Hematopoietic multipotent progenitor cell treated with erythropoietin and hydrocortisone succinate and interleukin-3 and kit ligand, for 17 days (in vitro differentiated cells): ENCODE measurements at regions not wholly inside any gene's neighbourhood (a gene's known extent, or its start where the extent isn't known, plus 50 kb on each side); places are given as distances from the start of the nearest gene placed in this dataset.
"Not testable (repeated sequence)": the region's sequence is repeated elsewhere in the genome, so short reads cannot be mapped to it uniquely, and the experiment has no call there.

Experiments used
- DNase-seq: peaks from one replicate; pipeline ENCODE4 v3.0.0-alpha.2; 2015; ENCODE audit warnings: low spot score

DNA sequence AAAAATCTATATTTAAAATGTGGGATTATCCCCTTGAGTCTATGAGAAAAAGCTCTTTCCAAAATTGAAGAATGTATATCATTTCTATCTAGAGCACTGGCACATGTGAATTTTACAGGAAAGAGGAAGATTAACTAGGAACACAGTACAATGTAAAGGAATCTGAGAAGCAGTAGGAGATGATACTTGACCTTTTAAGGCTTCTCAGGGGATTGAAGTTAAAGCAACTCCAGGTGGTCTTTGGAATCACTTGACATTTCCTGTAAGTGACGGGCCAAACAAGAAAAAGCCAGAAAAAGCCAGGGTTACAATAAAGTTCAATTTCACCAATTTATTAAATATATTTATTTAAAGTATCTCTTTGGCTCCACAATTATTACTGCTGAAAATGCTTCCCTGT, 1373.9 kb downstream of the OLFM4 start:
- no peak for DNase-seq

DNA sequence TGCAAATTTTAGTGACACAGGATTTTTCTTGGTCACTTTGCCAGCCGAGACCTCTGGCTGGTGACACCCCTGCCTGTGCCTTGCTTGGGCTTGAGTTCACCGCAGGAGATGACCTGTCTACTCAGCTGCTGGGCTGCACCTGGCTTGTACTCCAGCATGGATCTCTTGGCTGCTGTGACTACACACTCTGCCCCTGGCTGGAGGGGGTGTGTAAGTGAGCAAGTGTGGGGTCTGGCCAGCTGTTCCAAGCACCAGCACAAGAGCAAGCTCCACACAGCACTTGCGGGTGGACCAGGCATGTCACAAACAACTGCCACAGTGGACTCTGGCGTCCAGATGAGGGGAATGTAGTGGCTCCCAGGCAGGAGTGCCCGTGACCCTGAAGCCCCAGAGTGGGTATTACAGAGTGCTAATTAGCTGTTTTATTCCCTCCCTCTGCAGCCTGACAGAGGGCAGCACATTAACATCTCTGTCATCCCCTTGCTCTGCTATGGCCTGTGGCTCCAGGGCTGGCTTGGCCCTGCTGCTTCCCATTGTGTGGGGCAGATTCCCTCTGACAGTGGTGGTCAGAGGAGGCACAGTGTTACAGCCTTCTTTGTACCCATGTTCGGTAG, 1387.2 kb downstream of the OLFM4 start:
- DNase-seq, result no peak

- DNase-seq, result not testable (repeated sequence)
Observed at GRCh38 chr13:54422946-54423345, 1394.3 kb downstream of the OLFM4 start.

DNA sequence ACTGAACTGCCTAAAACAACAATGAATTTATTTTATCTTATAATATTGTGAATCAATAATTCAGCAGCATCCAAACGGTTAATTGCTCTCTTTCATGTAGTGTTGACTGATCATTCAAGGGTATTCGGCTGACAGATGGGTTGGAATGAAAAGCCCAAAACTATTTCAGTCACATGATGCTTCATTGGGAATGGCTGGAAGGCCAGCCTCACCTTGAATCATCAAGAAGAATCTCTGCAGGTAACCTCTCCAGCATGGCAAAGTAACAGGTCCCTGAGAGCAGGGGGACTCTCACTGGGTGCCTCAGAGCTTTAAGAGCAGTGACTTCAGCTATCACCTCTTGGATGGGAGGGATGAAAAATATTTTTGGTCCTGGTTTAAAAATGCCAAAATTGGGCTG, 1395.7 kb downstream of the OLFM4 start:
- DNase-seq, result no peak

GRCh38 chr13:54433493-54434206, 1405.0 kb downstream of the OLFM4 start:
- no peak for DNase-seq

GRCh38 chr13:54440853-54441400, 1412.3 kb downstream of the OLFM4 start:
- DNase-seq, result not testable (repeated sequence)

DNA sequence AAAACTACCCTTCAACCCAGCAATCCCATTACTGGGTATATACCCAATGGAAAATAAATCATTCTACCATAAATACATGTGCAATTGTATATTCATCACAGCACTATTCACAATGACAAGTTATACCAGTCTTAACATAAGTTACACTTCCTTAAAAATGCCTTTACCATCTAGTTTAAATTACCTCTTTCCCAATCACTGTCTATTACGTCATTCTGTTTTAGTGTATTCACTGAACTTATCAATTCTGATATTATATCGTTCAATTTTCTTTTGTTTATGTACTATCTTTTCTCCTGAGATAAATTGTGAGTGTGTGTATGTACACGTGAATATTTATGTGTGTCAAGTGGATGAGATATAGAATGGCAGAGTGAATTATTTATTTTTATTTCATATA, 1416.8 kb downstream of the OLFM4 start:
- no peak for DNase-seq

- no peak for DNase-seq
Observed at GRCh38 chr13:54445865-54446264, 1417.3 kb downstream of the OLFM4 start.

DNA sequence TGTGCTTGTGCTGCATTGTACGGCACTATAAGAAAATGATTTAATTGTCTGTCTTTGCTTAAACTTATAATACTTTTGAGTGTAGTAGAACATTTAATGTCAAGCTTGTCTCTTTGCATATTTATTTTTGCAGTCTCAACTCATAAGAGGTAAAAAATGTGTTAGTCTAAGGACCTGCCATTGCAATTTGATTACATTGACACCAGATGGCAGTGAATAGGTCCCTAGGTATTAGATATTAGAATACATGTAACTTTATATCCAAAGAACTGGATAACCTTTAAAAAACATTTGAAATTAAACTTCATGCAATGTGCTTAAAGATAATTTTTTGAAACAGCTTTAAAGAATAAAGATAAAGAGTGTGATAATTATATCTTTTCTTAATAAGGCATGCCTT, 1421.3 kb downstream of the OLFM4 start:
- DNase-seq, result no peak

GRCh38 chr13:54484166-54484565, 1455.6 kb downstream of the OLFM4 start:
- no peak for DNase-seq

DNA sequence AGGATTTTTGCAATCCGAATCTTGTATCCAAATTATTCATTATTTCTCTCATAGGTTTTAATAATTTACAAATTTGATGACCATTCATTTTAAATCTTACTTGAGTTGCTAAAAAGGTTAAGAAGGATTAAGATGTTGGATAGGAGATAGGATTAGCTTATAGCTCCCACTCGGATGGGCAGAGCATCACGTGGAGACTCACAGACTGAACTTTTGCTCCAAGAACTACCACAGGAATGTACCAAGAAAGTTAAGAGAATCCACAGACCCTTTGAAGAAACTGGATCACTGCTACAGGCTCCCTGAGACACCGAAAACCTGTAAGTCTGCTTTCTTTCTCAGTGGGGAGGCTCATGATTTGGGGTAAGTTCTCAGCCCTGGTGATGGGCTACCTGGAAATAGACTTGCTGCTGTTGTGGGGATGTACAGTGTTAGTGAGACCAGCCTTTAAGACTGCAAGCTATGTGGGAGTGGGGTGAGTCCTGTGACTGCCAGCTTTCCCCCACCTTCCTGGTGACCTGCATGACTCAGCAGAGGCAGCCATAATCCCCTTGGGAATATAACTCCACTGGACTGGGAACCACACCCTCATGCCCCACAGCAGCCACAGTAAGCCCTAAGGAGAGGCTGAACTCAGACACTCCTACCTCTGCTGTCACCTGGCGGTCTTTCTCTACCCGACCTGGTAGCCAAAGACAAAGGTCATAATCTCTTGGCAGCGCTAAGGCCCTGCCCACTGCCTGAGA, 1458.0 kb downstream of the OLFM4 start:
- DNase-seq, result no peak

GRCh38 chr13:54489359-54489758, 1460.7 kb downstream of the OLFM4 start:
- DNase-seq, result no peak

DNA sequence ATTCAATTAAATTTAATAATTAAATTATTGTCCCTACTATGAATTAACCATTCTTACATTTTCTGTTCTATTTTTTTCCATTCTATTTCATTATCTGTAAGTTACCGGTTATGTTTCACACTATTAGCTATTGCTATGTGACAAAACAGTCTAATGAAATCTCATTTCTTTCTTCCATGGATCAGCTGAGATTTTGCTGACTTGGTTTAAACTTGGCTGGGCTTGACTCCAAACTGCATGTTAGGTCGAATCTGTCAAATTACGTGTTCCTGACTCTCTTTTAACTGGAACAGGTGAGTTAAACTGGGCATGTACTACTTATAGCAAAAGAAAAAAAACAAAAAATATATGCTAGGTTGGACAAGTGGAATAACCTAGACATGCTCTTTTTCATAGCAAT, 1464.4 kb downstream of the OLFM4 start:
- DNase-seq, result no peak

- DNase-seq, result no peak
Observed at GRCh38 chr13:54511366-54511765, 1482.8 kb downstream of the OLFM4 start.

- no peak for DNase-seq
Observed at GRCh38 chr13:54513254-54513653, 1484.6 kb downstream of the OLFM4 start.

DNA sequence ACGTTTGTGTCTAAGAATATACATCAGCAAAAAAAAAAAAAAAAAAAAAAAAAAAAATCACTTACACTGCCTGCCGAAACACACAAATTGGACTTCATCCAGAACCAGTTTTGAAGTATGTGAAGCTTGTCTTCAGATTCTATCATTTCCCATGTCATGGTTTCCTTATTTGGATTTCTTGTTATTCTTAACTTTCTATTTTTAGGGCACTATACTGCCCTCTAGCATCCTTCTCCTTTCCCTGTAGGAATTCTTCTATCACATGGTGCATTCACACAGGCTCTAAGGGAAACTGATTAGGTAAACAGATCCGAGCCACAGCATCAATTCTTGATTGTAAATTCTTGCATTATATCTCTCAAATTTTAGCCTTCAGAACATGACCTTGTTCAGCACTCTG, 1507.5 kb downstream of the OLFM4 start:
- no peak for DNase-seq

- DNase-seq, result no peak
Observed at GRCh38 chr13:54563286-54563685, 1534.7 kb downstream of the OLFM4 start.

DNA sequence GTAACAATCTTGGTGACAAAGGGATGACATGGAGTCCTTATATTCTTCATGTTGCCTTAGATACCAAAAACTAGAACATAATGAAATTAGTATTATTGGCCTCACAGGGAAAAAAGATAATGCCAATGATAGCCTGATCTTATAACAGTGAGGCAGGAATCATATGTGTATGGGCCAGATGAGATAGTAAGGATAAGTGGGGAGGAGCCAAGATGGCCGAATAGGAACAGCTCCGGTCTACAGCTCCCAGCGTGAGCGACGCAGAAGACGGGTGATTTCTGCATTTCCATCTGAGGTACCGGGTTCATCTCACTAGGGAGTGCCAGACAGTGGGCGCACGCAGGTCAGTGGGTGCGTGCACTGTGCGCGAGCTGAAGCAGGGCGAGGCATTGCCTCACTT, 1543.4 kb downstream of the OLFM4 start:
- not testable (repeated sequence) for DNase-seq

DNA sequence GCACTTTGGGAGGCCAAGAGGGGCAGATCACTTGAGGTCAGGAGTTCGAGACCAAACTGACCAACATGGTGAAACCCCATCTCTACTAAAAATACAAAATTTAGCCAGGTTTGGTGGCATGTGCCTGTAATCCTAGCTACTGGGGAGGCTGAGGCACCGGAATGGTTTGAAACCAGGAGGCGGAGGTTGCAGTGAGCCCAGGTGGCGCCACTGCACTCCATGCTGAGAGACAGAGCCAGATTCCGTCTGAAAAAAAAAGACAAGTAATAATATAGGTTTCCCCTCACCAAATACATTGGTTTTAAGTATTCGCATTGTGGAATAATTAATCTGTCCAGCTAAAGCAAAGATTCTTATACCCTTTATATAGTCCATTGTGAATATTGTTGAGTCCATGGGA, 1544.6 kb downstream of the OLFM4 start:
- no peak for DNase-seq

GRCh38 chr13:54574791-54575190, 1546.2 kb downstream of the OLFM4 start:
- no peak for DNase-seq

DNA sequence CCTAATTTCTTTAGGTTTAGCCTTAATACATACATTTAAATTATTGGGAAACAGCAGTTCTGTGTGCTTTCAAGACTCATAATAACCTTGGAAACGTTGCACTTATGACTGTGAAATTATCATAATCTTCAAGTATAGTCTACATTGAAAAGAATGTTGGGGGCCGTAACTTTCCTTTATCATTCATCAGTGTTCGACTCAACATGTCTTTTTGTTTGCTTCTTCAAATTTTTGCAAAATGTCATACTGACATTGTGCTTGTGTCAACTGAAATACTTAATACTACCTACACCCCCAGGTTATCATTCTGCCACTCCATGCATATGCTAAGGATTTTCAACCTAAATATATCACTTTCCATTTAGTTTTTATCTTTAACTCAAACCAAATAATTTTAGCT, 1562.9 kb downstream of the OLFM4 start:
- DNase-seq, result no peak

- DNase-seq, result no peak
Observed at GRCh38 chr13:54592201-54592600, 1563.6 kb downstream of the OLFM4 start.

- DNase-seq, result no peak
Observed at GRCh38 chr13:54593504-54593903, 1564.9 kb downstream of the OLFM4 start.
